Astrocyte (in vitro differentiated cells and primary cell): ENCODE measurements at regions not wholly inside any gene's neighbourhood (a gene's known extent, or its start where the extent isn't known, plus 50 kb on each side); places are given as distances from the start of the nearest gene placed in this dataset.
A peak's percentile ranks its signal among the peaks of the same experiment; 100 is the strongest.

Experiments used
- DNase-seq: peaks from one replicate; pipeline ENCODE4 v3.0.0-alpha.2; 2010; ENCODE audit warnings: low read depth
- FAIRE-seq: peaks from 2 replicates; lab custom pipeline; 2011; peaks lifted over from hg19 to GRCh38; lab: Jason Lieb, UNC
- H2AFZ ChIP-seq: 2 replicates; pipeline ENCODE4 v1.6.0; 2012; ENCODE audit warnings: low read depth, low read length, inconsistent platforms
- H3K27ac ChIP-seq: 2 replicates; pipeline ENCODE4 v1.5.1; 2011; ENCODE audit warnings: low read depth, low read length, inconsistent platforms
- H3K27me3 ChIP-seq: 2 replicates; pipeline ENCODE4 v1.6.0; 2011; ENCODE audit warnings: low read length, inconsistent platforms; ENCODE audit not compliant: insufficient read depth
- H3K36me3 ChIP-seq: 2 replicates; pipeline ENCODE4 v1.5.1; 2011; ENCODE audit warnings: low read length, inconsistent platforms; ENCODE audit not compliant: insufficient read depth
- H3K4me1 ChIP-seq: 2 replicates; pipeline ENCODE4 v1.5.1; 2011; ENCODE audit warnings: low read length, inconsistent platforms; ENCODE audit not compliant: insufficient read depth
- H3K4me2 ChIP-seq: 2 replicates; pipeline ENCODE4 v1.6.0; 2012; ENCODE audit warnings: low read length, inconsistent platforms
- H3K4me3 ChIP-seq: 2 replicates; pipeline ENCODE4 v1.5.1; 2011; ENCODE audit warnings: low read depth, mild to moderate bottlenecking, low read length, inconsistent platforms; ENCODE audit not compliant: insufficient read depth
- H3K79me2 ChIP-seq: 2 replicates; pipeline ENCODE4 v1.6.0; 2012; ENCODE audit warnings: mild to moderate bottlenecking, low read length, inconsistent platforms; ENCODE audit not compliant: insufficient read depth
- H3K9ac ChIP-seq: 2 replicates; pipeline ENCODE4 v1.6.0; 2012; ENCODE audit warnings: mild to moderate bottlenecking, low read length, inconsistent platforms
- H3K9me3 ChIP-seq: 2 replicates; pipeline ENCODE4 v1.5.1; 2012; ENCODE audit warnings: low read depth, mild to moderate bottlenecking, low read length, inconsistent platforms; ENCODE audit not compliant: insufficient read depth
- H4K20me1 ChIP-seq: 2 replicates; pipeline ENCODE4 v1.6.0; 2012; ENCODE audit warnings: low read length, inconsistent platforms; ENCODE audit not compliant: insufficient read depth
- H3K27ac Mint-ChIP-seq: one replicate; pipeline ENCODE4 v1.8.0; 2021; ENCODE audit warnings: mild to moderate bottlenecking, mixed read lengths; ENCODE audit not compliant: unreplicated experiment
- H3K27me3 Mint-ChIP-seq: one replicate; pipeline ENCODE4 v1.8.0; 2021; ENCODE audit warnings: low read depth, mixed read lengths; ENCODE audit not compliant: unreplicated experiment
- H3K36me3 Mint-ChIP-seq: one replicate; pipeline ENCODE4 v1.8.0; 2021; ENCODE audit warnings: low read depth, mixed read lengths; ENCODE audit not compliant: unreplicated experiment
- H3K4me1 Mint-ChIP-seq: one replicate; pipeline ENCODE4 v1.8.0; 2021; ENCODE audit warnings: low read depth, mixed read lengths; ENCODE audit not compliant: unreplicated experiment
- H3K4me3 Mint-ChIP-seq: one replicate; pipeline ENCODE4 v1.8.0; 2021; ENCODE audit warnings: mild to moderate bottlenecking, moderate library complexity, mixed read lengths; ENCODE audit not compliant: unreplicated experiment
- H3K9me3 Mint-ChIP-seq: one replicate; pipeline ENCODE4 v1.8.0; 2021; ENCODE audit warnings: mild to moderate bottlenecking, mixed read lengths; ENCODE audit not compliant: unreplicated experiment
- EZH2 ChIP-seq: IDR thresholded peaks from 2 replicates; pipeline ENCODE4 v1.6.1; 2012; ENCODE audit warnings: mild to moderate bottlenecking, low read length, inconsistent platforms; ENCODE audit not compliant: insufficient read depth
- TF ChIP-seq, protein P1 (sequence below): IDR thresholded peaks from 2 replicates; pipeline ENCODE4 v1.5.1; 2011; ENCODE audit warnings: low read depth, mild to moderate bottlenecking, inconsistent platforms, low read length, moderate library complexity; ENCODE audit not compliant: insufficient read depth

DNA sequence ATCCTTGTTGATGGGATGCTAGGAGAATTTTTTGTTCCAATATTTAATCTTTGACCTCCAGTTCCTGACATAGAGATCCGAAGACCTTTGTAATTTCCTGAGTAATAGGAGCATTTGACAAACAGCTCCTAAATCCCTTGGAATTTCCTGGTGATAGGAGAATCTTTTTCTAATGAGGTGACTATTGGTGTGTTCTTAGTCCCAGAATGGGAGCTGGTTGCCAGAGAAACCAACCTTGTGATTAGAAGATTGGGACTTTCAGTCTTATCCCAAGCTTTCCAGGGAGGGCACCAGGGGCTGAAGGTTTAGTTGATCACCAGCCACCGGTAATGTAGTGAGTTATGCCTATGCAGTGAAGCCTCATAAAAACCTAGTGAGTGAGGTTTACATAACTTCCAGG lies 170.9 kb downstream of the KDM5D start:
- no peak overlapping the region for H2AFZ ChIP-seq
- no peak overlapping the region for H3K4me3 ChIP-seq
- H3K9me3 Mint-ChIP-seq = no peaks in the 10 kb centered on the region
- no peaks in the 10 kb centered on the region for H3K27me3 Mint-ChIP-seq
- H3K79me2 ChIP-seq = peaks cover 68% of the 10 kb centered on the region
- DNase-seq (no peak), FAIRE-seq (no peak)
- no peak overlapping the region for H3K4me3 Mint-ChIP-seq
- no peaks in the 10 kb centered on the region for H3K9me3 ChIP-seq
- TF ChIP-seq, protein P1, sequence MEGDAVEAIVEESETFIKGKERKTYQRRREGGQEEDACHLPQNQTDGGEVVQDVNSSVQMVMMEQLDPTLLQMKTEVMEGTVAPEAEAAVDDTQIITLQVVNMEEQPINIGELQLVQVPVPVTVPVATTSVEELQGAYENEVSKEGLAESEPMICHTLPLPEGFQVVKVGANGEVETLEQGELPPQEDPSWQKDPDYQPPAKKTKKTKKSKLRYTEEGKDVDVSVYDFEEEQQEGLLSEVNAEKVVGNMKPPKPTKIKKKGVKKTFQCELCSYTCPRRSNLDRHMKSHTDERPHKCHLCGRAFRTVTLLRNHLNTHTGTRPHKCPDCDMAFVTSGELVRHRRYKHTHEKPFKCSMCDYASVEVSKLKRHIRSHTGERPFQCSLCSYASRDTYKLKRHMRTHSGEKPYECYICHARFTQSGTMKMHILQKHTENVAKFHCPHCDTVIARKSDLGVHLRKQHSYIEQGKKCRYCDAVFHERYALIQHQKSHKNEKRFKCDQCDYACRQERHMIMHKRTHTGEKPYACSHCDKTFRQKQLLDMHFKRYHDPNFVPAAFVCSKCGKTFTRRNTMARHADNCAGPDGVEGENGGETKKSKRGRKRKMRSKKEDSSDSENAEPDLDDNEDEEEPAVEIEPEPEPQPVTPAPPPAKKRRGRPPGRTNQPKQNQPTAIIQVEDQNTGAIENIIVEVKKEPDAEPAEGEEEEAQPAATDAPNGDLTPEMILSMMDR = no peak
- TF ChIP-seq EZH2 = no peak
- peaks cover 1% of the 10 kb centered on the region for H3K4me1 ChIP-seq
- H3K27ac ChIP-seq = no peak overlapping the region
- no peak overlapping the region for H3K4me2 ChIP-seq
- H3K27me3 ChIP-seq = no peaks in the 10 kb centered on the region
- H3K4me1 Mint-ChIP-seq = peaks cover 9% of the 10 kb centered on the region
- H3K9ac ChIP-seq = no peak overlapping the region
- no peak overlapping the region for H3K27ac Mint-ChIP-seq
- no peaks in the 10 kb centered on the region for H3K36me3 Mint-ChIP-seq
- H4K20me1 ChIP-seq = peaks cover 31% of the 10 kb centered on the region
- H3K36me3 ChIP-seq = no peaks in the 10 kb centered on the region

DNA sequence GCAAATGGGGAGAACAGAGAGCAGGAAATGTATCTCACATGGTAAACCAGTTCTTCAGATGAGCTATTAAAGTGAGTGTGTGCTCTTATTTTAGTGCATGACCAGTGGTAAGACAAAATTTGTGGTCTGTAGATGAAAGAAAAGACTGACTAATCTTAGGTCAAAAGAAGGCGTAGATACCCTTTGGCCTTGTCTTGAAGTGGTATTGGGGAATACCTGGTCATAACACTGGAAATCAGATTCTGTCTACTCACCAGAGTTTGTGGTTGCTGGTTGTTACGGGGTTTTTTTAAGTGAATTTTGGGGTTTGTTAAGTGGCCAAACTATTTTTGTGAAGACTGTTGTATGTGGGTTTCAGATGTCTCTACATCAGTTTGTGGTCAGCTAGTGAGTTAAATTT lies 173.5 kb downstream of the KDM5D start:
- Mint-ChIP-seq H3K27me3 (no peaks in the 10 kb centered on the region), H3K9me3 (no peaks in the 10 kb centered on the region), H3K4me3 (no peak overlapping the region), H3K27ac (no peak overlapping the region), H3K4me1 (peaks cover 9% of the 10 kb centered on the region), H3K36me3 (no peaks in the 10 kb centered on the region)
- Histone ChIP-seq H3K4me1 (peaks cover 5% of the 10 kb centered on the region), H3K4me3 (no peak overlapping the region), H3K9ac (no peak overlapping the region), H3K36me3 (no peaks in the 10 kb centered on the region), H3K4me2 (peak overlapping the region; percentile 59), H3K27ac (no peak overlapping the region), H3K9me3 (no peaks in the 10 kb centered on the region), H3K79me2 (peaks cover 76% of the 10 kb centered on the region), H3K27me3 (no peaks in the 10 kb centered on the region), H4K20me1 (peaks cover 31% of the 10 kb centered on the region), H2AFZ (no peak overlapping the region)
- DNase-seq (no peak), FAIRE-seq (no peak)
- TF ChIP-seq, protein P1 = no peak
- no peak for TF ChIP-seq EZH2

DNA sequence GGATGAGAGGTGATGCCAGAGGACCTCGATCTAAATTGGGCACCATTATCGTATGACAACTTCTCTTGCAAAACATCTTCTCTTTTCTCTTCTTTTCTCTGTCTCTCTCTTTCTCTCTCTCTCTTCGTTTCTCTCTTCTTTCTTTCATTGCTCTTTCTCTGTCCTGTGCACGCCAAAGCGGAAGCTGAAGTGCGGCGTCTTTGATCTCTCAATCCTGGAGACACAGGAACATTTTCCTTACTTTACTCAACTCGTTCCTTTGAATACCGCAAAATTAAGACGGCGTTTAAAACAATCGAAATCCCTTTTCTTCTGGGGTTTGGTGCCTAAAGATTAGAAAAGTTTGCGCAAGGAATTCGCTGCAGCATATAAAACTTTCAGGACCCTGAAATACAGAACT lies 176.6 kb downstream of the KDM5D start:
- H3K27ac ChIP-seq = peak overlapping the region; percentile 58

More for the DNA sequence above, 176.6 kb downstream of the KDM5D start:
- peak overlapping the region; percentile 100 for H3K4me3 Mint-ChIP-seq
- peak overlapping the region; percentile 90 for H3K4me3 ChIP-seq
- H3K9me3 ChIP-seq = no peaks in the 10 kb centered on the region
- H3K36me3 Mint-ChIP-seq = no peaks in the 10 kb centered on the region
- H3K4me2 ChIP-seq = peak overlapping the region; percentile 95
- H3K4me1 ChIP-seq = peaks cover 5% of the 10 kb centered on the region
- H3K4me1 Mint-ChIP-seq = peaks cover 9% of the 10 kb centered on the region
- FAIRE-seq (no peak), DNase-seq (no peak)
- no peaks in the 10 kb centered on the region for H3K9me3 Mint-ChIP-seq
- H4K20me1 ChIP-seq = peaks cover 22% of the 10 kb centered on the region
- H3K27ac Mint-ChIP-seq = peak overlapping the region; percentile 92
- peak overlapping the region; percentile 93 for H2AFZ ChIP-seq
- peak overlapping the region; percentile 85 for H3K9ac ChIP-seq
- H3K79me2 ChIP-seq = peaks cover 55% of the 10 kb centered on the region
- H3K27me3 Mint-ChIP-seq = no peaks in the 10 kb centered on the region
- H3K27me3 ChIP-seq = no peaks in the 10 kb centered on the region
- H3K36me3 ChIP-seq = no peaks in the 10 kb centered on the region
- TF ChIP-seq, protein P1 = no peak
- TF ChIP-seq EZH2 = no peak
